SU-DHL-6 (cell line): ENCODE measurements at regions not wholly inside any gene's neighbourhood (a gene's known extent, or its start where the extent isn't known, plus 50 kb on each side); places are given as distances from the start of the nearest gene placed in this dataset.

Experiments
- H2AFZ ChIP-seq: fragments of 200-600 bp; sonication (generic); 2 replicates; pipeline ENCODE4 v1.6.1; 2014; ENCODE audit warnings: low read depth, mild to moderate bottlenecking, moderate library complexity, mixed read lengths, antibody characterized with exemption, low read length; ENCODE audit not compliant: severe bottlenecking
- H3F3A ChIP-seq: fragments of 200-600 bp; shearing (Covaris generic); 2 replicates; pipeline ENCODE4 v1.6.0; 2016; ENCODE audit warnings: antibody characterized with exemption, mild to moderate bottlenecking; ENCODE audit not compliant: insufficient read depth
- H3K27ac ChIP-seq: fragments of 200-600 bp; sonication (generic); 2 replicates; pipeline ENCODE4 v1.5.1; 2016; ENCODE audit warnings: low read depth, mild to moderate bottlenecking, low read length, moderate library complexity, mixed read lengths
- H3K27me3 ChIP-seq: fragments of 200-600 bp; sonication (generic), shearing (Covaris generic); 2 replicates; pipeline ENCODE4 v1.6.0; 2014; ENCODE audit warnings: mild to moderate bottlenecking, low read length
- H3K36me3 ChIP-seq: fragments of 200-600 bp; sonication (generic); 2 replicates; pipeline ENCODE4 v1.6.1; 2014; ENCODE audit warnings: mild to moderate bottlenecking, low read length, mixed read lengths
- H3K4me2 ChIP-seq: fragments of 300-600, 200-600 bp; shearing (Covaris generic), sonication (generic); 2 replicates; pipeline ENCODE4 v1.6.0; 2014; ENCODE audit warnings: low read length, low read depth, mild to moderate bottlenecking; ENCODE audit not compliant: poor library complexity, severe bottlenecking
- H3K4me3 ChIP-seq: fragments of 200-600 bp; sonication (generic); 2 replicates; pipeline ENCODE4 v1.5.1; 2014; ENCODE audit warnings: antibody characterized with exemption, low read length, mild to moderate bottlenecking, mixed read lengths; ENCODE audit not compliant: insufficient read depth, poor library complexity, severe bottlenecking
- H3K79me2 ChIP-seq: fragments of 200-600 bp; sonication (generic); 2 replicates; pipeline ENCODE4 v1.6.1; 2014; ENCODE audit warnings: mild to moderate bottlenecking, low read length, moderate library complexity; ENCODE audit not compliant: insufficient read depth
- H3K9ac ChIP-seq: fragments of 200-600 bp; sonication (generic); 2 replicates; pipeline ENCODE4 v1.7.0; 2014; ENCODE audit warnings: mild to moderate bottlenecking, low read length
- H3K9me2 ChIP-seq: fragments of 200-600 bp; sonication (generic); replicated peaks from 2 replicates; pipeline ENCODE4 v1.6.1; 2014; ENCODE audit warnings: low read length; ENCODE audit not compliant: insufficient read depth
- H3K9me3 ChIP-seq: fragments of 200-600 bp; sonication (generic); 2 replicates; pipeline ENCODE4 v1.6.1; 2014; ENCODE audit warnings: low read length, mixed read lengths; ENCODE audit not compliant: insufficient read depth
- H4K20me1 ChIP-seq: fragments of 200-600 bp; sonication (generic); 2 replicates; pipeline ENCODE4 v1.6.1; 2014; ENCODE audit warnings: low read depth, mild to moderate bottlenecking, antibody characterized with exemption, low read length, moderate library complexity, mixed read lengths
- CTCF ChIP-seq: fragments of 200-600 bp; sonication (generic); IDR thresholded peaks from one replicate; pipeline ENCODE4 v1.5.1; 2017; ENCODE audit warnings: antibody characterized with exemption, mild to moderate bottlenecking, low read length, moderate library complexity; ENCODE audit not compliant: insufficient read depth, poor library complexity, severe bottlenecking
- EZH2phosphoT487 ChIP-seq: fragments of 200-600 bp; sonication (generic), shearing (Covaris generic); conservative IDR thresholded peaks from 2 replicates; pipeline ENCODE4 v1.6.1; 2018; ENCODE audit warnings: mild to moderate bottlenecking, antibody characterized with exemption, low read length, moderate library complexity, mixed read lengths

- Histone ChIP-seq H3F3A (no peaks in the 10 kb centered on the region), H3K79me2 (no peaks in the 10 kb centered on the region), H4K20me1 (no peaks in the 10 kb centered on the region), H3K9me2 (no peaks in the 10 kb centered on the region), H3K9me3 (no peaks in the 10 kb centered on the region), H3K4me3 (no peak overlapping the region), H3K36me3 (no peaks in the 10 kb centered on the region), H2AFZ (no peak overlapping the region), H3K9ac (no peak overlapping the region), H3K27me3 (no peaks in the 10 kb centered on the region), H3K27ac (no peak overlapping the region), H3K4me2 (no peak overlapping the region)
- TF ChIP-seq EZH2phosphoT487, result no peak
- TF ChIP-seq CTCF, result no peak
Observed at GRCh38 chr4:167966143-167966542, 126.2 kb upstream of the ANXA10 start.

DNA sequence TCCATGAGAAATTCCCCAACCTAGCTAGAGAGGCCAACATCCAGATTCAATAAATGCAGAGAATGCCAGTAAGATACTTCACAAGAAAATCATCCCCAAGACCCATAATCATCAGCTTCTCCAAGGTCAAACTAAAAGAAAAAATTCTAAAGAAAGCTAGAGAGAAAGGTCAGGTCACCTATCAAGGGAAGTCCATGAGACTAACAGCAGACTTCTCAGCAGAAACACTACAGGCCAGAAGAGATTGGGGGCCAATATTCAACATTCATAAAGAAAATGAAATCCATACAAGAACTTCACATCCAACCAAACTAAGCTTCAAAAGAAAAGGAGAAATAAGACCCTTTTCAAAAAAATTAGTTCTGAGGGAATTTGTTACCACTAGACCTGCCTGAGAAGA is 118.8 kb upstream of the ANXA10 start:
- TF ChIP-seq CTCF (no peak), EZH2phosphoT487 (no peak)
- Histone ChIP-seq H3K27ac (no peak overlapping the region), H3K9me3 (no peaks in the 10 kb centered on the region), H3K9ac (no peak overlapping the region), H3K4me3 (no peak overlapping the region), H3K4me2 (no peak overlapping the region), H3K36me3 (no peaks in the 10 kb centered on the region), H4K20me1 (no peaks in the 10 kb centered on the region), H3F3A (no peaks in the 10 kb centered on the region), H3K79me2 (no peaks in the 10 kb centered on the region), H2AFZ (no peak overlapping the region), H3K27me3 (no peaks in the 10 kb centered on the region), H3K9me2 (no peaks in the 10 kb centered on the region; the same call in 1 of the 2 replicates)

GRCh38 chr4:167985565-167985964 is 106.8 kb upstream of the ANXA10 start:
- no peak overlapping the region for H2AFZ ChIP-seq
- no peak overlapping the region for H3K4me2 ChIP-seq
- no peaks in the 10 kb centered on the region for H3K9me2 ChIP-seq
- H3K79me2 ChIP-seq, result no peaks in the 10 kb centered on the region
- H3F3A ChIP-seq, result no peaks in the 10 kb centered on the region
- no peak overlapping the region for H3K4me3 ChIP-seq
- TF ChIP-seq EZH2phosphoT487, result no peak
- no peak for TF ChIP-seq CTCF
- H3K9ac ChIP-seq, result no peak overlapping the region
- H3K27ac ChIP-seq, result no peak overlapping the region
- no peaks in the 10 kb centered on the region for H3K36me3 ChIP-seq
- H4K20me1 ChIP-seq, result no peaks in the 10 kb centered on the region
- no peaks in the 10 kb centered on the region for H3K27me3 ChIP-seq
- no peaks in the 10 kb centered on the region for H3K9me3 ChIP-seq

DNA sequence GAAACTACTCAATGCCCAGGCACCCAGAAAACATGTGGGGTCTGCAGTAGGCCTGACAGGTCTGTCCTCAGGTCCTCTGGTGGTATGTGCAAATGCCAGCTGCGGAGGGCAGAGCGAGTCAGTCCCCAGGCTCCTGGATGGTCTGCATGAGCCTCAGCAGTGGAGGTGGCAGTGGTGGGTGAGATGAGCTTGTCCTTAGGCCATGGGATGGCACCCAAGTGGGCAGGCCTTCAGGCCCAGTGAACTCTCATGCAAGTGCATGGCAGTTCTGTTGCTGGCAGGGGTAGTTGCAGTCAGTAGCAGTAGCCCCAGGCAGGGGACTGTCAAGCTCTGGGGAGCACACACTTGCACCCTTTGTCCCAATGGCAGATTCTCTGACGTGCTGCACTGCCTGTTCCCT is 106.3 kb upstream of the ANXA10 start:
- H3K36me3 ChIP-seq, result no peaks in the 10 kb centered on the region
- H3K9me3 ChIP-seq, result no peaks in the 10 kb centered on the region
- no peak overlapping the region for H3K9ac ChIP-seq
- no peaks in the 10 kb centered on the region for H3F3A ChIP-seq
- no peak overlapping the region for H2AFZ ChIP-seq
- no peak for TF ChIP-seq CTCF
- no peak for TF ChIP-seq EZH2phosphoT487
- H3K4me2 ChIP-seq, result no peak overlapping the region
- H3K27me3 ChIP-seq, result no peaks in the 10 kb centered on the region
- no peak overlapping the region for H3K27ac ChIP-seq
- no peak overlapping the region for H3K4me3 ChIP-seq
- H3K9me2 ChIP-seq, result no peaks in the 10 kb centered on the region
- no peaks in the 10 kb centered on the region for H3K79me2 ChIP-seq
- H4K20me1 ChIP-seq, result no peaks in the 10 kb centered on the region
